HCT116 (cell line): ENCODE measurements at regions not wholly inside any gene's neighbourhood (a gene's known extent, or its start where the extent isn't known, plus 50 kb on each side); places are given as distances from the start of the nearest gene placed in this dataset.

Experiments used
- ATAC-seq: fragments of 200-7000 bp; cut with Tn5 transposase; 2 replicates; pipeline ENCODE4 v1.9.1; 2020; ENCODE audit warnings: mild to moderate bottlenecking, moderate library complexity
- BruUV-seq: library from RNA; stranded (reverse); fragments of 400-500 nt; replicated peaks from 2 replicates; lab custom pipeline; 2021; lab: Mats Ljungman, UMichigan
- CTCF ChIA-PET: fragments of 300-600 bp; sonication (Branson Sonifier 250); formaldehyde crosslinking; loops from one replicate; lab custom pipeline; 2021; ENCODE audit warnings: antibody characterized with exemption; lab: Charles Lee
- POLR2A ChIA-PET: fragments of 300-600, 350-600 bp; sonication (Branson Sonifier 250); formaldehyde crosslinking; loops from one replicate; lab custom pipeline; 2021; ENCODE audit warnings: antibody characterized with exemption; lab: Charles Lee
- RAD21 ChIA-PET, 2 experiments: fragments of 300-600 bp; sonication (Branson Sonifier 250); formaldehyde crosslinking; loops; one replicate each; lab custom pipeline; 2023; ENCODE audit warnings: low total read pairs in 2 of 2; ENCODE audit not compliant: uncharacterized antibody in 2 of 2, unreplicated experiment in 2 of 2, low non-redundant PET in 1 of 2; lab: Charles Lee
- DNase-seq: peaks from one replicate; pipeline ENCODE4 v3.0.0-alpha.2; 2010; ENCODE audit warnings: low read depth, low spot score
- H2AFZ ChIP-seq: fragments of 200-600 bp; shearing (Covaris generic), sonication (generic); 2 replicates; pipeline ENCODE4 v1.6.1; 2017; ENCODE audit warnings: low read depth, mixed run types, mixed read lengths, antibody characterized with exemption, low read length; ENCODE audit not compliant: poor library complexity, severe bottlenecking
- H3K27ac ChIP-seq: 2 replicates; pipeline ENCODE4 v1.5.1; 2012; ENCODE audit warnings: low read depth, low read length
- H3K27me3 ChIP-seq: fragments of 200-600 bp; sonication (generic); 2 replicates; pipeline ENCODE4 v1.6.1; 2016; ENCODE audit warnings: mixed run types, low read length, mixed read lengths; ENCODE audit not compliant: insufficient read depth
- H3K36me3 ChIP-seq, 2 experiments: fragments of 200-500 bp in 1 of 2; fragments of 200-600 bp in 1 of 2; sonication (Bioruptor generic) in 1 of 2; sonication (generic) in 1 of 2; 2 replicates each; pipeline versions ENCODE4 v1.5.1 to v1.6.1; 2014 to 2016; ENCODE audit warnings: low read length in 2 of 2, inconsistent platforms in 1 of 2, mixed read lengths in 1 of 2, mixed run types in 1 of 2; ENCODE audit not compliant: insufficient read depth in 2 of 2, control insufficient read depth in 1 of 2
- H3K4me1 ChIP-seq, 2 experiments: fragments of 200-600 bp in 1 of 2; sonication (generic) in 1 of 2; 2 replicates each; pipeline versions ENCODE4 v1.5.1 to v1.6.1; 2012 to 2017; ENCODE audit warnings: low read length in 2 of 2, inconsistent platforms in 1 of 2, mild to moderate bottlenecking in 1 of 2, mixed read lengths in 1 of 2, mixed run types in 1 of 2, moderate library complexity in 1 of 2; ENCODE audit not compliant: insufficient read depth in 2 of 2, control insufficient read depth in 1 of 2
- H3K4me2 ChIP-seq: fragments of 200-600 bp; sonication (generic); 2 replicates; pipeline ENCODE4 v1.6.1; 2017; ENCODE audit warnings: mixed run types, low read length, mixed read lengths
- H3K4me3 ChIP-seq, 2 experiments: fragments of 200-600 bp in 1 of 2; sonication (generic) in 1 of 2; replicated peaks in 1 of 2; 2 replicates each; pipeline ENCODE4 v1.5.1; 2011 to 2016; ENCODE audit warnings: low read length in 2 of 2, control low read depth in 1 of 2, low read depth in 1 of 2, mild to moderate bottlenecking in 1 of 2, mixed read lengths in 1 of 2, mixed run types in 1 of 2
- H3K79me2 ChIP-seq: fragments of 200-600 bp; sonication (generic); 2 replicates; pipeline ENCODE4 v1.6.1; 2017; ENCODE audit warnings: mild to moderate bottlenecking, mixed run types, low read length, moderate library complexity, mixed read lengths; ENCODE audit not compliant: insufficient read depth
- H3K9ac ChIP-seq: fragments of 200-600 bp; sonication (generic); 2 replicates; pipeline ENCODE4 v1.6.1; 2016; ENCODE audit warnings: low read length, mixed read lengths
- H3K9me2 ChIP-seq: fragments of 200-600 bp; sonication (generic), shearing (Covaris generic); 2 replicates; pipeline ENCODE4 v1.6.1; 2017; ENCODE audit warnings: mixed run types, mild to moderate bottlenecking, moderate library complexity; ENCODE audit not compliant: insufficient read depth
- H3K9me3 ChIP-seq, 2 experiments: fragments of 200-500 bp in 1 of 2; fragments of 200-600 bp in 1 of 2; sonication (Bioruptor generic) in 1 of 2; sonication (generic) in 1 of 2; 2 replicates each; pipeline ENCODE4 v1.6.1; 2014 to 2017; ENCODE audit warnings: low read length in 2 of 2, mixed read lengths in 2 of 2, inconsistent platforms in 1 of 2, low read depth in 1 of 2, mild to moderate bottlenecking in 1 of 2, mixed run types in 1 of 2, moderate library complexity in 1 of 2; ENCODE audit not compliant: control insufficient read depth in 1 of 2, insufficient read depth in 1 of 2
- H4K20me1 ChIP-seq: fragments of 200-600 bp; sonication (generic), shearing (Covaris generic); 2 replicates; pipeline ENCODE4 v1.6.1; 2017; ENCODE audit warnings: mixed run types, mild to moderate bottlenecking, moderate library complexity; ENCODE audit not compliant: insufficient read depth
- CBX3 ChIP-seq: IDR thresholded peaks from 2 replicates; pipeline ENCODE4 v1.6.1; 2012; ENCODE audit warnings: low read depth
- EGR1 ChIP-seq: IDR thresholded peaks from 2 replicates; pipeline ENCODE4 v1.6.1; 2012; ENCODE audit warnings: low read depth
- ELF1 ChIP-seq: IDR thresholded peaks from 2 replicates; pipeline ENCODE4 v1.6.1; 2012; ENCODE audit warnings: low read depth, borderline replicate concordance
- EZH2 ChIP-seq: fragments of 200-600 bp; sonication (generic); IDR thresholded peaks from 2 replicates; pipeline ENCODE4 v1.6.1; 2017; ENCODE audit warnings: antibody characterized with exemption, mixed run types
- FOSL1 ChIP-seq: IDR thresholded peaks from 2 replicates; pipeline ENCODE4 v1.6.1; 2012; ENCODE audit warnings: low read depth
- POLR2A ChIP-seq: IDR thresholded peaks from 2 replicates; pipeline ENCODE4 v1.7.0; 2011; ENCODE audit warnings: borderline replicate concordance; ENCODE audit not compliant: insufficient read depth, insufficient read length; ENCODE audit errors: extremely low read depth
- POLR2AphosphoS5 ChIP-seq: IDR thresholded peaks from 2 replicates; pipeline ENCODE4 v1.6.1; 2011; ENCODE audit warnings: mild to moderate bottlenecking, low read depth, low read length, moderate library complexity
- RAD21 ChIP-seq: IDR thresholded peaks from 2 replicates; pipeline ENCODE4 v1.6.1; 2012; ENCODE audit warnings: low read depth, mild to moderate bottlenecking
- TCF7L2 ChIP-seq: IDR thresholded peaks from 2 replicates; pipeline ENCODE4 v1.7.0; 2011; ENCODE audit warnings: borderline replicate concordance, inconsistent platforms; ENCODE audit not compliant: insufficient read depth, insufficient read length; ENCODE audit errors: extremely low read depth
- ZNF274 ChIP-seq: fragments of 200-500 bp; sonication (Bioruptor generic); IDR thresholded peaks from 2 replicates; pipeline ENCODE4 v1.6.1; 2014; ENCODE audit warnings: mild to moderate bottlenecking, low read depth, low read length, inconsistent platforms
- intact Hi-C: fragments of 100-400 bp; cut with micrococcal nuclease; formaldehyde crosslinking; loops from 2 replicates; pipeline ENCODE4 v1.10.0; 2022
- TF ChIP-seq, protein P1 (sequence below), 3 experiments: fragments of 200-600 bp in 1 of 3; sonication (generic) in 1 of 3; IDR thresholded peaks in 2 of 3; conservative IDR thresholded peaks in 1 of 3; 2 replicates each; pipeline ENCODE4 v1.5.1; 2012 to 2017; ENCODE audit warnings: low read depth in 2 of 3, low read length in 2 of 3, antibody characterized with exemption in 1 of 3, borderline replicate concordance in 1 of 3, control low read depth in 1 of 3, mild to moderate bottlenecking in 1 of 3, mixed read lengths in 1 of 3, mixed run types in 1 of 3, moderate library complexity in 1 of 3; ENCODE audit not compliant: insufficient read depth in 1 of 3
- TF ChIP-seq, protein P2 (sequence below): IDR thresholded peaks from 2 replicates; pipeline ENCODE4 v1.6.1; 2012

DNA sequence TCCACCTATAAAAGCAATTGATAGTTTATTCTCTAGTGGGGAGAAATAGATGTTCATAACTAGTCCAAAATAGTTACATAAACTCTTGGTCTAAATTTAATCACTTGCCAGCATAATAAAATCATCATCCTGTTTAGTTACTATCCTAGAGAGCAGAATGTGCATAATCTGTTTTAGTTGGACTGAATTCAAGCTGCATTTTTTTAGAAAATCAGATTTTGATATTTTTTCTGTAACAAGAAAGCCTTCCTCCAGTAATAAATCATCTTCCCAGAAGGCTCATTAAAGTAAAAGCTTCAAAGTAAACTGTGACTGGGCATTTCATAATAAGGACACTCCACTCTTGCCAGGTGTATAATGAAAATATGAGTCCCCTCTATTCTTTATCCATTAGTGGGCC is 453.1 kb downstream of the TRAM1L1 start:
- Histone ChIP-seq H4K20me1 (no peaks in the 10 kb centered on the region), H3K4me1 (no peaks in the 10 kb centered on the region), H3K27ac (no peak overlapping the region), H3K79me2 (no peaks in the 10 kb centered on the region), H3K4me3 (no peak overlapping the region), H2AFZ (no peak overlapping the region), H3K4me2 (no peak overlapping the region), H3K9me2 (no peaks in the 10 kb centered on the region), H3K36me3 (no peaks in the 10 kb centered on the region), H3K27me3 (no peaks in the 10 kb centered on the region), H3K9ac (no peak overlapping the region), H3K9me3 (no peaks in the 10 kb centered on the region)
- RAD21 ChIA-PET = no interaction called here
- DNase-seq = no peak
- intact Hi-C loops = no loop called here
- ATAC-seq = no peak
- TF ChIP-seq TCF7L2 = no peak
- CTCF ChIA-PET = no interaction called here
- no TSS peak for BruUV-seq
- POLR2A ChIA-PET = no interaction called here

DNA sequence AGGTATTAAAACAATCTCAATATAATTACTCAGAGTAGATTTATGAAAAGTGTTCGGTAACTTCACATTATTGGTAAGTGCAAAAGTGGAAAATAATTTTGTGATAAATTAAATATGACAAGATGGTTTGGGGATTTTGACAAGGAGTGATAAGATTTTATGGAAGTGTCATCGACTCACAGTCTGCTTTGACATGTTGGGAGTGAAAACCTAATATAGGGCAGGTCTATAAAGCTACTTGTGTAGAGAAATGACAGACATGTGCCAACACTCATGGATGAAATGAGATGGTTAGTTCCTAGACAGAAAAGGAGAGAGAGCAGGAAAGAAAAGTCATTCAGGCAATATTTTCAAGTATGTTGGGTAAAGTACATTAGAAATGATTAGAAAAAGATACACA is 456.8 kb downstream of the TRAM1L1 start:
- TF ChIP-seq POLR2A (no peak), RAD21 (no peak), FOSL1 (no peak), ZNF274 (no peak), CBX3 (no peak), EZH2 (no peak), EGR1 (no peak), ELF1 (no peak), POLR2AphosphoS5 (no peak)
- TF ChIP-seq, protein P1, sequence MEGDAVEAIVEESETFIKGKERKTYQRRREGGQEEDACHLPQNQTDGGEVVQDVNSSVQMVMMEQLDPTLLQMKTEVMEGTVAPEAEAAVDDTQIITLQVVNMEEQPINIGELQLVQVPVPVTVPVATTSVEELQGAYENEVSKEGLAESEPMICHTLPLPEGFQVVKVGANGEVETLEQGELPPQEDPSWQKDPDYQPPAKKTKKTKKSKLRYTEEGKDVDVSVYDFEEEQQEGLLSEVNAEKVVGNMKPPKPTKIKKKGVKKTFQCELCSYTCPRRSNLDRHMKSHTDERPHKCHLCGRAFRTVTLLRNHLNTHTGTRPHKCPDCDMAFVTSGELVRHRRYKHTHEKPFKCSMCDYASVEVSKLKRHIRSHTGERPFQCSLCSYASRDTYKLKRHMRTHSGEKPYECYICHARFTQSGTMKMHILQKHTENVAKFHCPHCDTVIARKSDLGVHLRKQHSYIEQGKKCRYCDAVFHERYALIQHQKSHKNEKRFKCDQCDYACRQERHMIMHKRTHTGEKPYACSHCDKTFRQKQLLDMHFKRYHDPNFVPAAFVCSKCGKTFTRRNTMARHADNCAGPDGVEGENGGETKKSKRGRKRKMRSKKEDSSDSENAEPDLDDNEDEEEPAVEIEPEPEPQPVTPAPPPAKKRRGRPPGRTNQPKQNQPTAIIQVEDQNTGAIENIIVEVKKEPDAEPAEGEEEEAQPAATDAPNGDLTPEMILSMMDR (IDR thresholded peaks at IDR 0.05 in 2 of 3, conservative IDR thresholded peaks at IDR 0.05 in 1 of 3; ENCODE audit: borderline replicate concordance in 1 of 3, insufficient read depth in 1 of 3, low read depth in 2 of 3, low read length in 2 of 3) = no peak
- TF ChIP-seq, protein P2, sequence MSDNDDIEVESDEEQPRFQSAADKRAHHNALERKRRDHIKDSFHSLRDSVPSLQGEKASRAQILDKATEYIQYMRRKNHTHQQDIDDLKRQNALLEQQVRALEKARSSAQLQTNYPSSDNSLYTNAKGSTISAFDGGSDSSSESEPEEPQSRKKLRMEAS = no peak
- TF ChIP-seq, all 23 proteins: peak for 0
- H3K4me2 ChIP-seq = no peak overlapping the region
- H4K20me1 ChIP-seq = no peaks in the 10 kb centered on the region
- ChIA-PET POLR2A (no interaction called here), RAD21 (no interaction called here), CTCF (no interaction called here)
- no peaks in the 10 kb centered on the region for H3K36me3 ChIP-seq
- no peaks in the 10 kb centered on the region for H3K9me2 ChIP-seq
- BruUV-seq = no TSS peak
- H2AFZ ChIP-seq = no peak overlapping the region
- no peak overlapping the region for H3K9ac ChIP-seq
- intact Hi-C loops = no loop called here
- H3K27me3 ChIP-seq = no peaks in the 10 kb centered on the region
- DNase-seq (no peak), ATAC-seq (no peak)
- no peaks in the 10 kb centered on the region for H3K9me3 ChIP-seq
- H3K79me2 ChIP-seq = no peaks in the 10 kb centered on the region
- no peak overlapping the region for H3K4me3 ChIP-seq
- no peak overlapping the region for H3K27ac ChIP-seq
- H3K4me1 ChIP-seq = no peaks in the 10 kb centered on the region
